ENCODE measurements at regions not wholly inside any gene's neighbourhood (a gene's known extent, or its start where the extent isn't known, plus 50 kb on each side); places are given as distances from the start of the nearest gene placed in this dataset.

DNA sequence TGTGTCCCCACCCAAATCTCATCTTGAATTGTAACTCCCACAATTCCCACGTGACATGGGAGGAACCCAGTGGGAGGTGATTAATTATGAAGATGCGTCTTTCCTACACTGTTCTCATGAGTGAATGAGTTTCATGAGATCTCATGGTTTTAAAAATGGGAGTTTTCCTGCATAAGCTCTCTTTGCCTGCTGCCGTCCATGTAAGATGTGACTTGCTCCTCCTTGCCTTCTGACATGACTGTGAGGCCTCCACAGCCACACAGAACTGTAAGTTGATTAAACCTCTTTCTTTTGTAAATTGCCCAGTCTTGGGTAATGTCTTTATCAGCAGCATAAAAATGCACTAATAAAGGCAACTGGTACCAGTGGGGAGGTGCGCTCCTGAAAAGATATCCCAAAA is 67.7 kb upstream of the DRGX start:
- no peak for DNase-seq

- DNase-seq = no peak
These were observed 63.0 kb upstream of the DRGX start for GRCh38 chr10:49458869-49459268.

- DNase-seq = no peak
These were observed 61.8 kb upstream of the DRGX start for GRCh38 chr10:49457686-49458085.

DNA sequence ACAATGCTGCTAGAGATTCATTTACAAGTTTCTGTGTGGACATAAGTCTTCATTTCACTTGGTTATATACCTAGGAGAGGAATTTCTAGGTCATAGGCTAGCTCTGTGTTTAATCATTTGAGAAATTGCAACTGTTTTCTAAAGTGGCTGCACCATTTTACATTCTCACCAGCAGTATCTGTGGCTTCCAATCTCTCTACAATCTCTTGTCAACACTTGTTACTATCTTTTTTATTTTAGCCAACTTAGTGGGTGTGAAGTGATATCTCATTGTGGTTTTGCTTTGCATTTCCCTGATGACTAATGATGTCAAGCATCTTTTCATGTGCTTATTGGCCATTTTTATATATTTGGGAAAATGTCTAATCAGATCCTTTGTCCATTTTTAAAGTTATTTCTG is 53.0 kb upstream of the DRGX start:
- peak; percentile 10 for DNase-seq

DNA sequence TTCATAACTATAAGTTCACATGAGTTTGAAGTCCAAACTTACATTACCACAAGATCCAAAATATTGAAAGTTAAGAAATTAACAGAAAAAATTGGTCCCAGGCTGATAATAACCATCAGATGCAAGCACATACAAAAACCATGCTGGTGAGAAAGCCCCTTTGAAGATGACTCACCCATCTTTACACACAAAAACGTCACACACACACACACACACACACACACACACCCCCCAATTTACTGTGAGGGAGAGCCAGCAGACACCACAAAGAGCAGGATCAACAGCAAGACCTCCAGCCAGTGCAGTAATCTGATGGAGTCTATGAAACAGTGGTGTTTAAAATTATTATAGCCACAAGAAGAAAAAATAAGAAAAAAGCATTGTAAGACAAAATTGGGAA is 50.1 kb upstream of the DRGX start:
- DNase-seq = peak; percentile 6
